ENCODE measurements at regions not wholly inside any gene's neighbourhood (a gene's known extent, or its start where the extent isn't known, plus 50 kb on each side); places are given as distances from the start of the nearest gene placed in this dataset.
"Not testable (repeated sequence)": the region's sequence is repeated elsewhere in the genome, so short reads cannot be mapped to it uniquely, and the experiment has no call there.

DNA sequence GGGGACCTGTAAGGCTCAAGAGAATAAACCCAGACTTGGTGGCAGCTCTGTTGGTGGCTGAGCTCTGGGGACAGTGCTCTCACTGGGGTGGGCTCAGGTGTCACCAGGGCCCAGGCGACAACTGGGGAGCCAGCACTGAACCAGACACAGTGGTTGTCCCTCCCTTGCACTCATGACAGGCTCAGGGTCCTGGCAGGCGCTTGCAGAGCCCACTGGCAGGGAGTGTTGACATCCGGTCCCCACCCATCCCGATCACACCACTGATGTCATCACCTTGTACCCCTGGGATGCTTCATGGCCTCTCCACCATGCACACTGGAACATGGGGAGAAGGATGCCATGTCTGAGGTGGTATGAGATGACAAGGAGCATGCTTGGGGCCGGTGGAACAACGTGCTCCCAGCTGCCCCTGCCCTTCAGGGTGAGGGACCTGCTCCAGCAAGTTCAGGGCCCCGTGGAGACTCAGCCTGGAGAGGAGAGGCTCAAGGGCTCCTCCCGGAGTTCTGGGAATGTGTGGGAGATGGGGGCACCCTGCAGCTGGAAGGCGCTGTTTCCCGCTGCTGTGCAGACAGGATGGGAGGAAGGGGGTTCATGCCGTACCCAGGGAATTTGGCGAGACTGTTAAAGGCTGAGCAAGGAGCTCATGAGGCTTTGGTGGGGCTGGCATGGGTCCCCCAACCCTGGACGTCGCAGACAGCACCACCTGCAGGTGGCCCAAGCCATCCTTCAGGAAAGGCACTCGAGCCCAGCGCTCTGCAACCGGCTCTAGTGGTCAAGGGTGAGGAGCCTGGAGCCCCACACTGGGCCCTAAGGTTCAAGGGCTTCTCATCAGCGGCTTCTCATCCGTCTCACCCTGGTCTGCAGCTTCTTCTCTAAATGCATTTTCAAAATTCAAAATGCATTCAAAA is 141.1 kb upstream of the ZNF469 start:
- not testable (repeated sequence) for TF ChIP-seq POLR2A (IDR thresholded peaks at IDR 0.05)
- TF ChIP-seq, protein P1, sequence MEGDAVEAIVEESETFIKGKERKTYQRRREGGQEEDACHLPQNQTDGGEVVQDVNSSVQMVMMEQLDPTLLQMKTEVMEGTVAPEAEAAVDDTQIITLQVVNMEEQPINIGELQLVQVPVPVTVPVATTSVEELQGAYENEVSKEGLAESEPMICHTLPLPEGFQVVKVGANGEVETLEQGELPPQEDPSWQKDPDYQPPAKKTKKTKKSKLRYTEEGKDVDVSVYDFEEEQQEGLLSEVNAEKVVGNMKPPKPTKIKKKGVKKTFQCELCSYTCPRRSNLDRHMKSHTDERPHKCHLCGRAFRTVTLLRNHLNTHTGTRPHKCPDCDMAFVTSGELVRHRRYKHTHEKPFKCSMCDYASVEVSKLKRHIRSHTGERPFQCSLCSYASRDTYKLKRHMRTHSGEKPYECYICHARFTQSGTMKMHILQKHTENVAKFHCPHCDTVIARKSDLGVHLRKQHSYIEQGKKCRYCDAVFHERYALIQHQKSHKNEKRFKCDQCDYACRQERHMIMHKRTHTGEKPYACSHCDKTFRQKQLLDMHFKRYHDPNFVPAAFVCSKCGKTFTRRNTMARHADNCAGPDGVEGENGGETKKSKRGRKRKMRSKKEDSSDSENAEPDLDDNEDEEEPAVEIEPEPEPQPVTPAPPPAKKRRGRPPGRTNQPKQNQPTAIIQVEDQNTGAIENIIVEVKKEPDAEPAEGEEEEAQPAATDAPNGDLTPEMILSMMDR (IDR thresholded peaks at IDR 0.05): not testable (repeated sequence)
